ENCODE measurements at regions not wholly inside any gene's neighbourhood (a gene's known extent, or its start where the extent isn't known, plus 50 kb on each side); places are given as distances from the start of the nearest gene placed in this dataset.
"Not testable (repeated sequence)": the region's sequence is repeated elsewhere in the genome, so short reads cannot be mapped to it uniquely, and the experiment has no call there.

DNA sequence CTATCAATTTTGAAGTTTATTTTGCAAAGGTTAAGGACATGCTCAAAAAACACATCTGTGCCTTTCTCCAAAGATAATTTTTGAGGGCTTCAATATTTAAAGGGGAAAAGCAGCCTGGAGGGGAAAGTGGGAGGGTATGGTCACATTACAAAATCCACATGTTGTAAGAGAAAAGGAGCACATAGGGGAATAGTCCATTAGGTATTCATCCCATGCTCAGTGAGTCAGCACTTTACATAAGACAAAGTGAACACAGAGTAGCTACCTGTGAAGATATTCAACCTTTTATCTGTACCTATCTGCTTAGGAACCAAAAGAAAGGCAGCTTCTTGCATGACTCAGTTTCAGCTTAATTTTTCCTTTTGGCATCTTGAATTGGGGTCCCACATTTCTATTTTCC lies 932.0 kb downstream of the SLITRK6 start:
- no peak for DNase-seq (ENCODE audit: low read depth)

DNA sequence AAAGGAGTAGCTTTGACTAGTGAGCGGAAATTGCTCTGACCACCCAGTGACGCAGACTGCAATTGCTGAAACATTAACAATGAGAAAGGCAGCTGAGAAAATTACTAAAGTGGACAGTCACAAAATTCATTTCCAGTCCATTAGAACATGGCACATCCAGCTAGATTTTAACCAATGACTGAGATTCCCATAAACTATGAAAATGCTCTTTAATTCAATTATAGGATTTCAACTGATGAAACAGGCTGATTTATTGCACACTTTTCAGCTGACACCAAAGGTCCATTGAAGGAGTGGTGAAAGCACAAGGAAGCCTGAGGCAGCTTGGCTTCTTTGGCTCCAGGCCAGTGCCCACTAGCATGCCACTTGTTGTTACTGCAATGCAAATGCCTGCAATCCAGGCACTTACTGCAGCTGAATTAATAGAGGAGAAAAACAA lies 933.4 kb downstream of the SLITRK6 start:
- DNase-seq (ENCODE audit: low read depth), result no peak

- no peak for DNase-seq (ENCODE audit: low read depth)
Measured at GRCh38 chr13:84864341-84864740, 934.9 kb downstream of the SLITRK6 start.

GRCh38 chr13:84847107-84847506 lies 952.1 kb downstream of the SLITRK6 start:
- DNase-seq (ENCODE audit: low read depth), result no peak

GRCh38 chr13:84845907-84846619 lies 953.2 kb downstream of the SLITRK6 start:
- DNase-seq (ENCODE audit: low read depth), result no peak

DNA sequence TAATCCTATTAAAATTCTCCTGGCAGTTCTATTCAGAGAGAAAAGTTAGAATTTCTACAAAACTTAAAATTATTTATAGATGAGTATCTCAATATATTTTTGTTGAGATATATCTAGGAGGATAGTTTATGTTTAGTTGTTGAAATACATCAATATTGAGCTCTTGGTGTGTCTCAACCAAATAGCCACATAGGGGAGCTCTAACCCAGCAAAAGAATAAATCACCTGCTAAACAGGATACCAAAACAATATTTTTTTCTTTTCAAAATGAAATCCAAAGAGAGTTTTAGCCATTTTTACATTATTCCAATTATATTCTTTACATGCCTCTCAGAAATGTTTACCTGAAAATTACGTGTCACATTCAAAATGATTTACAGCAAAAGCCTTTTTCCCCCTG lies 954.7 kb downstream of the SLITRK6 start:
- DNase-seq (ENCODE audit: low read depth), result no peak

DNA sequence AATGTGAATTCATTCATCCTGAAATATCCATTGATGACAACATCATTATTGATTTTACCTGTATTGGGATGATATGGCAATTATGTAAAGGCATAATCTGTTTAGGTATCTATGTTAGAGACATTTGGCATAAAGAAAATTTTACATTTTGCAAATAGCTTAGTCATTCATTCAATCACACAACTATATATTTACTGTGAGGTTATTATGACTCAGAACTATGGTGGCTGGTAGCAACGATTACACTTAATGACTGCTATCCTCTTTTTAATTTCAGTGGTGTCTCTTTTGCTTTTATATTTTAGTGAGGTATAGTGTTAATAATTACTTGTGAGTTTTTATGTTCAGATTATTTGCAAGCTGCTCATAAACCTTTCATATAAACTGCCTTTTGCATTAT lies 955.9 kb downstream of the SLITRK6 start:
- no peak for DNase-seq (ENCODE audit: low read depth)

- no peak for DNase-seq (ENCODE audit: low read depth)
Measured at GRCh38 chr13:84834201-84834600, 951.9 kb upstream of the SLITRK1 start.

GRCh38 chr13:84831666-84832657 lies 949.7 kb upstream of the SLITRK1 start:
- no peak for DNase-seq (ENCODE audit: low read depth)

GRCh38 chr13:84823528-84823927 lies 941.3 kb upstream of the SLITRK1 start:
- DNase-seq (ENCODE audit: low read depth), result no peak

GRCh38 chr13:84821261-84821660 lies 939.0 kb upstream of the SLITRK1 start:
- no peak for DNase-seq (ENCODE audit: low read depth)

GRCh38 chr13:84816567-84817105 lies 934.4 kb upstream of the SLITRK1 start:
- DNase-seq (ENCODE audit: low read depth), result no peak

DNA sequence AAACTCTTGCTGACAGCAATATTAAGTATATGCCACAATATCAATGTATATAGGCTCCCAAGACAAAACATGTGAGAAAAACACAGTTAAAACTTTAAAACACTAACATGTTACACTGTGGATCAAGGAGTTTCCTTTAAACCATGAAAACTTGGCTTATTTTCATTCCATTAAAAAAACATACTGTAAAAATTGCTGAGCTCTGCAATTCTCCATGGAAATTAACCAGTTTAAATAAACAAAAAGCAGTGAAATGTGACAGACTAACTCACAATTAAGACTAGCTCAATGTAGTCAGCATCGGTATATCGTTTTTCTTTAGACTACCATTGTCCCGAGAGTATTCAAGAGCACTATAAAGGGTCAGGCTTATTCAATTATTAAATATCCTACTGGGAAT lies 930.5 kb upstream of the SLITRK1 start:
- DNase-seq (ENCODE audit: low read depth), result no peak

GRCh38 chr13:84812078-84812477 lies 929.8 kb upstream of the SLITRK1 start:
- DNase-seq (ENCODE audit: low read depth), result no peak

- no peak for DNase-seq (ENCODE audit: low read depth)
Measured at GRCh38 chr13:84810781-84811180, 928.5 kb upstream of the SLITRK1 start.

DNA sequence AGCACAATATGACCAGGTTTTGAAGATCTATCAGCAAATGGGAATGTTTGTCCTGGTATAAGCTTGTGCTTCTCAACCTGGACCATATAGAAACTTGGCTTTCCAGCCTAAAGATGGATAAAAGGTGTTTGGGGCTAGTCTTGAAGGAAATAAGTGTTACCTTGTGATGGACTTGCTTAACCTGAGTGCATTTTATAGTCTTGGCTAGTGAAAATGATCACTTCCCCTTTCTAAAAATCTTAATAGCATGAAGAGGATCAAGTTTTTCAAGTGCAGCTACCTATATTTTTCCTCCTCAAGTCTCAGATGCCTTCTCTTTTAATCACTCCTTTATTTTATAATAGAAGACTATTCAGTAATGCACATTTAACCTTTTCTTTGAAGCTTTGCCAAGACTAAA lies 919.8 kb upstream of the SLITRK1 start:
- DNase-seq (ENCODE audit: low read depth), result no peak

DNA sequence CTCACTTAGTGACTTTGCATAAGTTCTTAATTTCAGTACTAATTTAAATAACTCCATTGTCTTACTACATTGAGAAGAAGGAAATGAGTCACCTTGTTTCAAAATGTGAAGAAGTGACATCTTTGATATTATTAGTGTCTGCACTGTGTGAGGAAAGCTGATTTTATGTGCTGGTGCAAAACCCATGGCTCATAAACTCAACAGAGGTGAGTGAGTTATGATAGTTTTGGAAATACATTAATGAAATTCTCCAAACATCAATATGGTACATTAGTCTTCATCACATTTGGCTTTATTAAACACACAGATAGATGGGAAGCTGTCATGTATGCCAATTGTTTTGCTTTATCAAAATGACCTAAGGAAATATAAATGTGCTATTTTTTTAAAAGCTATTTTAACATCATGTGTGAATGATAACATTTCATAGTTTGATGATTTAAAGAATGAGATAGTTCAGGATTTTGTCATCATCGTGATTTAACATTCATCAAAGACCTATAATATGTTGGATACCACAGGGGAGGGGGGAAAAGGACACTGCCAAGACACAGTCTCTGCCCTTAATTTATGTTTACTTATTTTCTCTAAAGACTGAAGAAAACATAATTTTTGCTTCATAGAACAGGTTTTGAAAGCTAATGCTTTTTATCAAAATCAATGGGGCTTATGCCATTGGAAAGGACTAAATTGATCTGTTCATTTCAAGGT lies 902.3 kb upstream of the SLITRK1 start:
- DNase-seq (ENCODE audit: low read depth), result no peak

DNA sequence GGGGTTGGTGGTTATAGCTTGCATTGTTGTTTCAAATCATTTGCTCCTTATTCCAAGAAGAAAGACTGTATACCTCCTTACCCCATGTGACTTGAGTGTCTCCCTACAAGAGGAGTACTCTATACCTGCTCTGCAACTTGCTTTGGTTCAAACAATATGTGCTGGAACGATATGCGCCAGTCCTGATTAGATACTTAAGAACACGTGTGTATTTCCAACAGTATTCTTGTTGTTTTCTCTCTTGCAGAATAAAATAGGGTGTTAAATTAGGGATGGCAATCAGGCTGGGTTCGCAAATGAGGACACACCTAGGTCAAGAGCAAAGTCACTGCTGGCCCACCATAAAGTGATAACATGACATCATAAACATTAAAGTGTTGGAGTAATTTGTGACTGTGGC lies 895.0 kb upstream of the SLITRK1 start:
- DNase-seq (ENCODE audit: low read depth), result no peak

- DNase-seq (ENCODE audit: low read depth), result no peak
Measured at GRCh38 chr13:84776593-84776992, 894.3 kb upstream of the SLITRK1 start.

GRCh38 chr13:84775920-84776319 lies 893.6 kb upstream of the SLITRK1 start:
- DNase-seq (ENCODE audit: low read depth), result not testable (repeated sequence)

DNA sequence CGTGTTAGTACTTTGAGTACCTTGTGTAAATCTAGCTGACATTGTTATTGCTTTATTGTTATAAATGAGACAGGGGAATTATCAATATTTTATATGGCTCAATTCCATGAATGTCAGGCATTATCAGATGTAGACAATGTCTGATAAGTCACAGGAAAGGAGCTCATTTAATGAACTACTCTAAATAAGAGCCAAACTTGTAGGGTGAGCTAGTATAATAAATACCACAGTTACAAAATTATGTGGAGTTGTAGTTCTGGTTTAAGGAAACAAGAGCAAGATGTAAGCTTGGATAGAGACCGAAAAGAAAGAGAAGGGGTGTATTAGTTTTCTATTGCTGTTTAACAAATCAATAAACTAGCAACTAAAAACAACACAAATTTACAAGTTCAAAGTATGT lies 891.8 kb upstream of the SLITRK1 start:
- DNase-seq (ENCODE audit: low read depth), result no peak

GRCh38 chr13:84760956-84761355 lies 878.7 kb upstream of the SLITRK1 start:
- DNase-seq (ENCODE audit: low read depth), result no peak

Data from stimulated activated CD8-positive, alpha-beta memory T cell treated with anti-CD3 and anti-CD28 coated beads, Interleukin-4, amount 100 ng/mL, for 24 hours (primary cell).